ENCODE measurements at regions not wholly inside any gene's neighbourhood (a gene's known extent, or its start where the extent isn't known, plus 50 kb on each side); places are given as distances from the start of the nearest gene placed in this dataset.
A peak's percentile ranks its signal among the peaks of the same experiment; 100 is the strongest.
"Not testable (repeated sequence)": the region's sequence is repeated elsewhere in the genome, so short reads cannot be mapped to it uniquely, and the experiment has no call there.

DNA sequence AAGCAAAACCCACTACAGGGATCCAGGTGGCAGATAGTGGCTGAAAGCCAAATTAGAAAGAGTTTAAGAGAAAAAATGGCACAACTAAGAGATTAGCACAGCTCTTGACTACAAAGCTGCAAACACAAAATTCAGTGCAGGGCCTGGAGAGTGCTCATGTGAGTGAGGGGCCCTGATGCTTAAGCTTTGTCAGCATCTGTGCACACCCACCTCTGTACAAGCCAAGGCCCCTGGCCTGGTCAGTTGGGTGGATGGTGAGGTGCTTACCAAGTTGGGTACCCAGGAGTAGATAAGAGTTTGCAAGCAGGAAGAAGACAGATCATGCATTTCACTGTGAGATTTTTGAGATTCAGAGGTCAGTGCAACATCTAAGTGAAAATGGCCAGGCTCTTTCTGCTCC lies 62.7 kb upstream of the ATP1B1 start:
- Mint-ChIP-seq H3K36me3 (no peaks in the 10 kb centered on the region), H3K27ac (no peak overlapping the region), H3K27me3 (peaks cover 16% of the 10 kb centered on the region), H3K4me3 (no peak overlapping the region), H3K4me1 (peaks cover 23% of the 10 kb centered on the region), H3K9me3 (no peaks in the 10 kb centered on the region)
- peak; percentile 3 for ATAC-seq

DNA sequence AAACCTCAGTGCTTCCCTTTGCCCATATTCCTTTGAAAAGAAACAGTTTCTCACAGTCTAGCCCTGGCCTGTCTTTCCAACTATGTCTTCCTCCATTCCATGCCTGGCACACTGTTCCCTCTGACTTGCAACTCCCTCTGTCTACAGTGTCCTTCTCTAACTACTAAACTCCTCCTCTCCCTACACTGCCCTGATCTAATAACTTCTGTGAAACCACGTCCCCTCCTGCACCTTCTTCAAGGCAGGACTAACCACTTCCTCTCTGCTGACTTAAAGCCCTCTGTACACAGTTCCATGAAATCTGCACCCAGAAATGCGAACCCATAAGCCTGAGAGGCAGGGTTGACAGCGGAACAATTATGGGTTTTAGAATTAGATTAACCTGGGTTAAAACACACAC lies 62.2 kb upstream of the ATP1B1 start:
- ATAC-seq: peak; percentile 81
- H3K4me3 Mint-ChIP-seq: no peak overlapping the region
- no peaks in the 10 kb centered on the region for H3K36me3 Mint-ChIP-seq
- no peak overlapping the region for H3K27ac Mint-ChIP-seq
- peaks cover 11% of the 10 kb centered on the region for H3K27me3 Mint-ChIP-seq
- H3K9me3 Mint-ChIP-seq: no peaks in the 10 kb centered on the region
- H3K4me1 Mint-ChIP-seq: peaks cover 23% of the 10 kb centered on the region

DNA sequence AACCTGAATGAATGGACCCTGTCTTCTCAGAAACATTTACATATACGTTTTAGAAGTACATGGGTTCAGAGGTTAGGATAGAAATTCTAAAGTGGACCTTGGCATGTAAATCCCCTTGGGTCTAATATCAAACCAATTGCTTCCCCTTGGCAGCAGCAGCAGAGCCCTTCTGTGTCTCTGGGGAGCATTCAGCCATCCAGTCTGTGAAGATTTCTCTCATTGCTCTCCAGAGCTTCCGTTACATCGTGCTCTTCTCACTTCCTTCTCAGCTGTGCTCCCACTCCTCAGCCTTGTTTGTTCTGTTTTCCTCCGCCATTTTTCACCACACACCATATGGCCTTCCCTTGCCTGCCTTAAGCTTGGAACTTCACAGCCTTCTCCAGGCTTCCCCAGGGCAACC lies 61.5 kb upstream of the ATP1B1 start:
- no peak overlapping the region for H3K27ac Mint-ChIP-seq
- H3K4me3 Mint-ChIP-seq: no peak overlapping the region
- peak; percentile 63 for ATAC-seq
- H3K27me3 Mint-ChIP-seq: peaks cover 8% of the 10 kb centered on the region
- H3K4me1 Mint-ChIP-seq: peaks cover 23% of the 10 kb centered on the region
- no peaks in the 10 kb centered on the region for H3K9me3 Mint-ChIP-seq
- H3K36me3 Mint-ChIP-seq: no peaks in the 10 kb centered on the region

DNA sequence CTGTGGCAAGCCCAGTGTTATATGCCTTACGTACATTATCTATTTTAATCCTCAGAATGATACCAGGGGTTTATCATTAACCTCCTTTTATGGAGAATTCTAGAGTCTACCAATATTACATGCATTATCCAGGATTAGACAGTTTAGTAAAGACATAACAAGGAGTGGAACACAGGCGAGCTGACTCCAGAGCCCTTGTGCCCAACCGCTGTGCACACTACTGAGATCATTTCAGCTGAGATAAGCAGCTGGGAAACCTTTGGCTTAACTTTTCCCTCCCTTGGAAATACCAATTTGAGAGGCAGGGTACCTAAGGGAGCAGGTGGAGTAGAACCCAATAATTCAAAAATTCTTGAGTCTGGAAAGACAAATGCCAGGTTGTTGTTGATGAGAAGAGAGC lies 59.8 kb upstream of the ATP1B1 start:
- no peak overlapping the region for H3K27ac Mint-ChIP-seq
- no peak overlapping the region for H3K4me3 Mint-ChIP-seq
- peaks cover 23% of the 10 kb centered on the region for H3K4me1 Mint-ChIP-seq

DNA sequence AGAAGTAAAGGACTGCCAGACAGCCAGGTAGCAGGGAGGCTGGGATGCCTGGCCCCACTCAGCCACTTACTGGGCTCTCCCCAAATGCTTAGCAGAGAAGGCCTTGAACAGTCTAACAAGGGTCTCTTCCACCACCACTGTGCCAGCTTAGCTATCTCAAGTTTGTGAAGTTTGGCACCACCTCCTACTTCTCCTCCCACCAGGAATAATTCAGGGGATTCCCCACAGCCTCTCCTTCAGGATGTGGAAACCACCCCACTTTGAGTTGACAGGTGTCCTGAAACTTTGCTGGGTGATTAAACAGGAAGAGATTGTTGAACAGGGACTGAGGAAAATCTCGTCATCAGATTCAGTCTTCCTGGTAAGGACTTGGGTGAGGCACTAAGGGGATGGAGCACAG lies 59.4 kb upstream of the ATP1B1 start:
- Mint-ChIP-seq H3K36me3 (no peaks in the 10 kb centered on the region), H3K27ac (no peak overlapping the region), H3K27me3 (peaks cover 8% of the 10 kb centered on the region), H3K4me3 (no peak overlapping the region), H3K9me3 (no peaks in the 10 kb centered on the region), H3K4me1 (peaks cover 23% of the 10 kb centered on the region)
- ATAC-seq: no peak

More for the DNA sequence above, 59.8 kb upstream of the ATP1B1 start:
- Mint-ChIP-seq H3K27me3 (peaks cover 8% of the 10 kb centered on the region), H3K36me3 (no peaks in the 10 kb centered on the region), H3K9me3 (no peaks in the 10 kb centered on the region)
- ATAC-seq: no peak

DNA sequence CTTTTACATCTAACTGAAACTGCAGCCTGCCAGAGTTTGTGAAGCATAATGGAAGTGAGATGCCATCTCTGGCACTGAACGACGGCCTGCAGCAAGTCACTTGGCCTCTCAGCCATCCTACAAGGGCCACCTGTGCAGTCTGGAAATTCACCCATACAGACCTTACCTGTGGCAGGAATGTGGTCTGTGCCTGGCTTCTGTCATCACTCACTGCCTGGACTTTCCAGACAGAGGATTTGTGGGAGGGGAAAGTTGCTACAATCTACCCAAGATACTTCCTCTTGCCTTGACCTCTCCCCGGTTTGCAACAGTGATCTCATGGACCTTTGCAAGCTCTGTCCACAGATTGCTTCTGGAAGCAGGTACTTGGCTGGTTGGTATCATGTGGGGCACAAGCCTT lies 58.4 kb upstream of the ATP1B1 start:
- H3K36me3 Mint-ChIP-seq: no peaks in the 10 kb centered on the region
- no peak overlapping the region for H3K4me3 Mint-ChIP-seq
- ATAC-seq: peak; percentile 9
- no peak overlapping the region for H3K27ac Mint-ChIP-seq
- peaks cover 22% of the 10 kb centered on the region for H3K4me1 Mint-ChIP-seq
- no peaks in the 10 kb centered on the region for H3K9me3 Mint-ChIP-seq
- peaks cover 8% of the 10 kb centered on the region for H3K27me3 Mint-ChIP-seq

DNA sequence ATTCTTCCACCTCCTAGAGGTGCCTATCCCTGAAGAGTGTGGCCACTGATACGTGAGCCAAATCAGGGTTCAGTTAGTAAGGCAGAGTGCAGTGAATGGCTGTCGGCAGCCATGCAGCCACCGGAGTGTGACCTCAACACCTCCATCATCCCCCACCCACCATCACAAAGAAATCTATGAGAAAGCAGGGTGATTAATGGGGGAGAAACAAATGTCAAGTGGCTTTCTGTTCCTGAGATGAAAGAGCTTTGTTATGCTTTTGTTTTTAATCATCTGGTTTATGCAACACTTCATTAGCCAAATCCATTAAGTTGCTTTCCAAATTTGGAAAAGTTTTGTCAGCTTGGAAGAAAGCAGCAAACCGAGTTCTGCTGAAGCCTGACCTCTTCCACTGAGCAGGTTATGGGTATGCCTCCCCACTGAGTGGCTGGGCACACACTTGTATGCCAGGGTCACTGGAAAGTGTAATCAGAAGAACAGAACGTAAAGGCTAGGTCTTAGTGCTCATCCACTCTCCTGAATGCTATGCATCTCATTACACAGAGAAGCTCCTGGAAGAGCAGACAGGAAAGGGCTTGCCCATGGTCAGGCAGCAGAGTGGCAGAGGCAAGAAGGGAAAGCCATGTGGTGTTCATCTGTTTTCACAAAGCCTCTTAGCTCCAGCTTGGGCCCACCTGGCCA lies 57.1 kb upstream of the ATP1B1 start:
- H3K4me3 Mint-ChIP-seq: no peak overlapping the region
- peaks cover 17% of the 10 kb centered on the region for H3K27me3 Mint-ChIP-seq
- peaks cover 9% of the 10 kb centered on the region for H3K4me1 Mint-ChIP-seq
- ATAC-seq: no peak
- no peak overlapping the region for H3K27ac Mint-ChIP-seq
- H3K36me3 Mint-ChIP-seq: no peaks in the 10 kb centered on the region
- H3K9me3 Mint-ChIP-seq: no peaks in the 10 kb centered on the region

DNA sequence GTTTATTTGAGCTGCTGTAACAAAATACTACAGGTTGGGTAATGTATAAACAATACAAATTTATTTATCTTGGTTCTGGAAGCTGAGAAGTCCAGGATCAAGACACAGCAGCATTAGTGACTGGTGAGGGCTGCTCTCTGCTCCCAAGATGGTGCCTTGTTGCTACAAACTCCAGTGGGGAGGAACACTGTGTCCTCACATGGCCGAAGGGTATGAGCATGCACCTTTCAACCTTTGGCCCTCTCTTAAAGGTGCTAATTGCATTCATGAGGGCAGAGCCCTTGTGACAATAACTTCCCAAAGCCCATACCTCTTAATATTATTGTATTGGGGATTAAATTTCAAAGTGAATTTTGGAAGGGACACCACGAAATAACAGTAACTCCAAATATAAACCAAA lies 55.3 kb upstream of the ATP1B1 start:
- no peaks in the 10 kb centered on the region for H3K4me1 Mint-ChIP-seq
- ATAC-seq: no peak
- no peak overlapping the region for H3K4me3 Mint-ChIP-seq
- H3K9me3 Mint-ChIP-seq: no peaks in the 10 kb centered on the region
- no peaks in the 10 kb centered on the region for H3K36me3 Mint-ChIP-seq
- H3K27me3 Mint-ChIP-seq: peaks cover 33% of the 10 kb centered on the region
- H3K27ac Mint-ChIP-seq: no peak overlapping the region

DNA sequence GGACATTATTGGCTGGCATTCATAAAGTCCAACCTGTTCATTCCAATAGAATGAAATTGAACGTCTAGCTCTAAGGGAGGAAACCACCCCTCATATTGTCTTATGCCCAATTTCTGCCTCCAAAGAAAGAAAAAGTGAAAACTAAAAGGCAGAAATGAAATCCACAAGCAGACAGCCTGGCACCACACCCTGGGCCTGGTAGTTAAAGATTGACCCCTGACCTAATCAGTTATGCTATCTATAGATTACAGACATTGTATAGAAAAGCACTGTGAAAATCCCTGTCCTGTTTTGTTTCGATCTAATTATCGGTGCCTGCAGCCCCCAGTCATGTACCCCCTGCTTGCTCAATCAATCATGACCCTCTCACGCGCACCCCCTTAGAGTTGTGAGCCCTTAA lies 54.3 kb upstream of the ATP1B1 start:
- H3K36me3 Mint-ChIP-seq, H3K4me3 Mint-ChIP-seq: not testable (repeated sequence)
- H3K27me3 Mint-ChIP-seq: peaks cover 33% of the 10 kb centered on the region

DNA sequence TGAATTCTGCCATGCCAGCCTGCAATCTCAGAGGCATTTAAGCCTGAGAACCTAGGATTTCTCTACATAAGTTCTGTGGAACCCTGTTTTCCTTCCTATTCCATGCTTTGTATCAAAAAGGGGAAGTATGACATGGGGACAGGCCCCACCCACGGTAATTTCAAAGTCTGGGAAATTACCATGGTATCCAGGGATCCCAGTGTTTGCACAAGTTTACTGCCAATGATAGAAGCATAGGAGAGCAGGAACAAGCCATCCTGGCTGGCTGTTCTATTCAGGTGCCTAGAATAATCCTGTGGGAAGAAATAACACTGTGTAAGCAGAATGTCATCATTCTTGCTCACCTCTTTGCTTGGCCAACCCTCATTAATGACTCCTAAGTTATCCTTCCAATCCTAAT lies 53.8 kb upstream of the ATP1B1 start:
- Mint-ChIP-seq H3K27ac (no peak overlapping the region), H3K4me1 (no peaks in the 10 kb centered on the region), H3K4me3 (no peak overlapping the region), H3K27me3 (peaks cover 28% of the 10 kb centered on the region), H3K9me3 (no peaks in the 10 kb centered on the region), H3K36me3 (no peaks in the 10 kb centered on the region)
- ATAC-seq: no peak

More for the DNA sequence above, 54.3 kb upstream of the ATP1B1 start:
- not testable (repeated sequence) for H3K4me1 Mint-ChIP-seq, H3K27ac Mint-ChIP-seq, H3K9me3 Mint-ChIP-seq, ATAC-seq

DNA sequence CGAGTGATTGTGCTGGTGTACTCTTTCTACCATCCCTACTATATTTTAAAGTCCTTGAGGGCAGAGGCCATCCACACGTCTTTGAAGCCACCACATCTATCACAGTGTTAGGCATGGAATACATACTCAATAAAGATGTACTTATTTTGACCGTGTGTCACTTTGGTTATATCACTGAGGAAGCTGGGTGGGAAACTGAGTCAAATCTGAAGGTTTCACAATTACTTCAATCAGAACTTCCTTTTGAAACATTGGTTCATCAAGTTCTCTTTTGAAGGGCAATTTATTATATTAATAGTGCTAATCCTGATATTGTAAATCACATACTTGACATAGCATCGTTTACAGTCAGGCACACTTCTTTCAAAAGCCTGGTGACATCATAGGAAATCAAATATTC lies 53.3 kb upstream of the ATP1B1 start:
- Mint-ChIP-seq H3K27me3 (peaks cover 25% of the 10 kb centered on the region), H3K36me3 (no peaks in the 10 kb centered on the region), H3K9me3 (no peaks in the 10 kb centered on the region), H3K27ac (no peak overlapping the region), H3K4me3 (no peak overlapping the region), H3K4me1 (no peaks in the 10 kb centered on the region)
- ATAC-seq: no peak

All from stimulated activated memory B cell treated with anti-CD40 and anti-IgM and Interleukin-4, amounts not matched to agents 10 μg/mL and 1 μg/mL and 100 μg/mL, for 72 hours (primary cell).